H9 (cell line): ENCODE measurements at regions not wholly inside any gene's neighbourhood (a gene's known extent, or its start where the extent isn't known, plus 50 kb on each side); places are given as distances from the start of the nearest gene placed in this dataset.

Experiments used
- DNase-seq: peaks from one replicate; pipeline ENCODE4 v3.0.0-alpha.2; 2017
- H2AFZ ChIP-seq: one replicate; pipeline ENCODE4 v1.6.1; 2013; ENCODE audit warnings: mild to moderate bottlenecking, low read length, control low read depth, moderate library complexity
- H2AK5ac ChIP-seq: 2 replicates; pipeline ENCODE4 v1.6.1; 2013; ENCODE audit warnings: low read length, control low read depth, mixed read lengths; ENCODE audit not compliant: insufficient read length
- H2BK120ac ChIP-seq: one replicate; pipeline ENCODE4 v1.6.1; 2013; ENCODE audit warnings: low read depth, mild to moderate bottlenecking, low read length, control low read depth, inconsistent platforms; ENCODE audit not compliant: poor library complexity, severe bottlenecking
- H2BK12ac ChIP-seq: 2 replicates; pipeline ENCODE4 v1.6.1; 2013; ENCODE audit warnings: low read length, control low read depth, mixed read lengths, low read depth; ENCODE audit not compliant: insufficient read length
- H2BK15ac ChIP-seq: 2 replicates; pipeline ENCODE4 v1.6.1; 2013; ENCODE audit warnings: low read depth, low read length, control low read depth
- H2BK20ac ChIP-seq: one replicate; pipeline ENCODE4 v1.6.1; 2013; ENCODE audit warnings: low read depth, mild to moderate bottlenecking, low read length, control low read depth, inconsistent platforms; ENCODE audit not compliant: poor library complexity, severe bottlenecking
- H2BK5ac ChIP-seq: 2 replicates; pipeline ENCODE4 v1.6.1; 2013; ENCODE audit warnings: low read length, control low read depth, mixed read lengths; ENCODE audit not compliant: insufficient read length
- H3K14ac ChIP-seq: 2 replicates; pipeline ENCODE4 v1.6.1; 2013; ENCODE audit warnings: low read length, control low read depth; ENCODE audit not compliant: insufficient read depth
- H3K18ac ChIP-seq: 2 replicates; pipeline ENCODE4 v1.6.1; 2013; ENCODE audit warnings: low read depth, mild to moderate bottlenecking, mixed read lengths, low read length, control low read depth; ENCODE audit not compliant: insufficient read length
- H3K23ac ChIP-seq: 2 replicates; pipeline ENCODE4 v1.6.1; 2013; ENCODE audit warnings: low read length, control low read depth, mixed read lengths, low read depth; ENCODE audit not compliant: insufficient read length
- H3K23me2 ChIP-seq: 2 replicates; pipeline ENCODE4 v1.6.1; 2013; ENCODE audit warnings: low read depth, mild to moderate bottlenecking, mixed read lengths, low read length, control low read depth; ENCODE audit not compliant: insufficient read length, poor library complexity, severe bottlenecking
- H3K27ac ChIP-seq: 2 replicates; pipeline ENCODE4 v1.5.1; 2013; ENCODE audit warnings: low read length, control low read depth, mixed read lengths, low read depth; ENCODE audit not compliant: insufficient read length
- H3K27me3 ChIP-seq: 2 replicates; pipeline ENCODE4 v1.6.1; 2013; ENCODE audit warnings: low read length, control low read depth, inconsistent platforms; ENCODE audit not compliant: insufficient read depth
- H3K4ac ChIP-seq: 2 replicates; pipeline ENCODE4 v1.6.1; 2013; ENCODE audit warnings: low read depth, mild to moderate bottlenecking, control low read depth, inconsistent platforms, low read length, moderate library complexity
- H3K4me1 ChIP-seq: 2 replicates; pipeline ENCODE4 v1.6.1; 2013; ENCODE audit warnings: low read length, control low read depth, inconsistent platforms; ENCODE audit not compliant: insufficient read depth
- H3K4me2 ChIP-seq: 2 replicates; pipeline ENCODE4 v1.6.1; 2013; ENCODE audit warnings: low read length, control low read depth, mixed read lengths; ENCODE audit not compliant: insufficient read length, insufficient read depth
- H3K56ac ChIP-seq: 2 replicates; pipeline ENCODE4 v1.6.1; 2013; ENCODE audit warnings: low read depth, mild to moderate bottlenecking, mixed read lengths, low read length, control low read depth; ENCODE audit not compliant: insufficient read length
- H3K79me1 ChIP-seq: 2 replicates; pipeline ENCODE4 v1.6.1; 2013; ENCODE audit warnings: low read depth, mild to moderate bottlenecking, moderate library complexity, low read length, control low read depth, inconsistent platforms; ENCODE audit not compliant: insufficient read depth, poor library complexity, severe bottlenecking
- H3K79me2 ChIP-seq: 2 replicates; pipeline ENCODE4 v1.6.1; 2013; ENCODE audit warnings: low read length, control low read depth, inconsistent platforms; ENCODE audit not compliant: insufficient read depth
- H3K9ac ChIP-seq: 2 replicates; pipeline ENCODE4 v1.6.1; 2013; ENCODE audit warnings: low read length, control low read depth, mixed read lengths; ENCODE audit not compliant: insufficient read length; ENCODE audit errors: extremely low read depth
- H3K9me3 ChIP-seq: one replicate; pipeline ENCODE4 v1.6.1; 2013; ENCODE audit warnings: low read depth, low read length, inconsistent platforms; ENCODE audit not compliant: control insufficient read depth
- H3T11ph ChIP-seq: one replicate; pipeline ENCODE4 v1.6.1; 2013; ENCODE audit warnings: mild to moderate bottlenecking, low read length, control low read depth, inconsistent platforms
- H4K20me1 ChIP-seq: one replicate; pipeline ENCODE4 v1.6.1; 2013; ENCODE audit not compliant: control insufficient read depth, insufficient read length, insufficient read depth
- H4K5ac ChIP-seq: 2 replicates; pipeline ENCODE4 v1.6.1; 2013; ENCODE audit warnings: low read depth, mild to moderate bottlenecking, mixed read lengths, low read length, control low read depth; ENCODE audit not compliant: insufficient read length
- H4K8ac ChIP-seq: replicated peaks from 2 replicates; pipeline ENCODE4 v1.6.1; 2013; ENCODE audit warnings: low read length, control low read depth, mixed read lengths, low read depth; ENCODE audit not compliant: insufficient read length
- H4K91ac ChIP-seq: 2 replicates; pipeline ENCODE4 v1.6.1; 2013; ENCODE audit warnings: low read depth, mild to moderate bottlenecking, moderate library complexity, mixed read lengths, low read length, control low read depth; ENCODE audit not compliant: insufficient read length
- H3K27ac Mint-ChIP-seq, 3 experiments: 2 replicates in 2 of 3; 3 replicates in 1 of 3; pipeline ENCODE4 v1.8.0; 2020 to 2021; ENCODE audit warnings: mixed read lengths in 3 of 3, mild to moderate bottlenecking in 1 of 3, moderate library complexity in 1 of 3
- H3K27me3 Mint-ChIP-seq: 2 replicates; pipeline ENCODE4 v1.8.0; 2021; ENCODE audit warnings: low read depth, mild to moderate bottlenecking, moderate library complexity, mixed read lengths
- H3K36me3 Mint-ChIP-seq, 3 experiments: 2 replicates in 2 of 3; 3 replicates in 1 of 3; pipeline ENCODE4 v1.8.0; 2020 to 2021; ENCODE audit warnings: low read depth in 3 of 3, mixed read lengths in 3 of 3; ENCODE audit not compliant: insufficient read depth in 1 of 3
- H3K4me1 Mint-ChIP-seq, 2 experiments: 2 replicates each; pipeline ENCODE4 v1.8.0; 2020; ENCODE audit warnings: mixed read lengths in 2 of 2
- H3K4me3 Mint-ChIP-seq, 2 experiments: 2 replicates in 1 of 2; 3 replicates in 1 of 2; pipeline ENCODE4 v1.8.0; 2020 to 2021; ENCODE audit warnings: mild to moderate bottlenecking in 2 of 2, mixed read lengths in 2 of 2, moderate library complexity in 1 of 2
- H3K9me3 Mint-ChIP-seq, 2 experiments: 2 replicates in 1 of 2; 3 replicates in 1 of 2; pipeline ENCODE4 v1.8.0; 2020; ENCODE audit warnings: mild to moderate bottlenecking in 2 of 2, mixed read lengths in 2 of 2, moderate library complexity in 1 of 2
- CTCF ChIP-seq: fragments of 200-600 bp; sonication (generic); conservative IDR thresholded peaks from 3 replicates; pipeline ENCODE4 v1.8.0; 2021; ENCODE audit warnings: antibody characterized with exemption, mild to moderate bottlenecking
- WGBS: extraction: QIAGEN DNeasy Blood & Tissue Kit; methylation state at CpG from one replicate; pipeline ENCODE4 v1.1.7; 2013; ENCODE audit warnings: missing lambda C conversion rate, low lambda C conversion rate, mixed read lengths; ENCODE audit not compliant: insufficient read length; ENCODE audit errors: extremely low coverage; 5-methylcytosine and 5-hydroxymethylcytosine counted together

GRCh38 chr1:229194096-229194495 is 76.8 kb upstream of the RAB4A start:
- Histone ChIP-seq H3K23me2 (no peaks in the 10 kb centered on the region), H3K79me2 (no peaks in the 10 kb centered on the region), H3K27me3 (no peaks in the 10 kb centered on the region), H2AFZ (no peak overlapping the region), H3K4ac (no peak overlapping the region), H3K23ac (no peak overlapping the region), H2BK15ac (no peak overlapping the region), H4K5ac (no peak overlapping the region), H2BK12ac (no peak overlapping the region), H2BK5ac (no peak overlapping the region), H3K14ac (no peak overlapping the region), H3T11ph (no peak overlapping the region), H2AK5ac (no peak overlapping the region), H2BK120ac (no peak overlapping the region), H2BK20ac (no peak overlapping the region), H3K18ac (no peak overlapping the region), H4K8ac (no peak overlapping the region), H3K4me2 (no peak overlapping the region), H4K91ac (no peak overlapping the region), H3K27ac (no peak overlapping the region), H3K79me1 (no peaks in the 10 kb centered on the region), H3K56ac (no peak overlapping the region), H3K4me1 (peaks cover 6% of the 10 kb centered on the region), H4K20me1 (no peaks in the 10 kb centered on the region), H3K9me3 (no peaks in the 10 kb centered on the region), H3K9ac (no peak overlapping the region)
- DNase-seq = no peak
- Mint-ChIP-seq H3K4me1 (peaks cover 31 to 34% of the 10 kb centered on the region in 2 experiments), H3K9me3 (no peaks in the 10 kb centered on the region), H3K36me3 (no peaks in the 10 kb centered on the region; a peak in 1 of 7 replicates), H3K4me3 (no peak overlapping the region), H3K27ac (no peak overlapping the region), H3K27me3 (no peaks in the 10 kb centered on the region)
- no CpG with 5 or more reads among the region's 9 CpGs for WGBS
- TF ChIP-seq CTCF = no peak
